Adrenal gland (tissue), 9 donors: ENCODE measurements at regions not wholly inside any gene's neighbourhood (a gene's known extent, or its start where the extent isn't known, plus 50 kb on each side); places are given as distances from the start of the nearest gene placed in this dataset.

Experiments used
- DNase-seq, 7 donors: peaks; one replicate each; pipeline ENCODE4 v3.0.0-alpha.2; 2019 to 2020
- H3K27ac ChIP-seq, 5 donors: fragments of 200-600 bp; sonication (generic) in 4 of 5; 1 replicate in 3 of 5; 2 replicates in 2 of 5; pipeline versions ENCODE4 v1.5.1 to v1.8.0; 2016 to 2020; ENCODE audit warnings: mild to moderate bottlenecking in 1 of 5
- H3K27me3 ChIP-seq: fragments of 200-600 bp; 2 replicates; pipeline ENCODE4 v1.8.0; 2021
- H3K36me3 ChIP-seq, 2 donors: fragments of 200-600 bp; replicated peaks in 1 of 2; 1 replicate in 1 of 2; 2 replicates in 1 of 2; pipeline versions ENCODE4 v1.5.1 to v1.8.0; 2018 to 2022
- H3K4me1 ChIP-seq, 2 donors: fragments of 200-600 bp; replicated peaks in 1 of 2; 1 replicate in 1 of 2; 2 replicates in 1 of 2; pipeline versions ENCODE4 v1.5.1 to v1.8.0; 2018 to 2021
- H3K4me3 ChIP-seq, 4 donors: fragments of 200-600 bp; sonication (generic) in 3 of 4; one replicate each; pipeline ENCODE4 v1.5.1; 2016 to 2018
- H3K9me3 ChIP-seq, 3 donors: fragments of 200-600 bp; sonication (generic) in 1 of 3; replicated peaks in 1 of 3; 1 replicate in 2 of 3; 2 replicates in 1 of 3; pipeline versions ENCODE4 v1.5.1 to v1.8.0; 2016 to 2021
- POLR2A ChIP-seq, 2 donors: fragments of 450-650 bp; IDR thresholded peaks; one replicate each; pipeline ENCODE4 v1.6.1; 2017; ENCODE audit warnings: antibody characterized with exemption in 2 of 2, mild to moderate bottlenecking in 2 of 2, moderate library complexity in 1 of 2
- WGBS, 4 donors: extraction: QIAGEN DNeasy Blood & Tissue Kit in 2 of 4; methylation state at CpG; one replicate each; pipeline versions ENCODE4 v1.1.5 to v1.1.7; 2013 to 2017; 5-methylcytosine and 5-hydroxymethylcytosine counted together
- intact Hi-C, 2 donors: fragments of 100-400 bp; cut with DNase I; formaldehyde crosslinking; loops; one replicate each; pipeline versions ENCODE4 v1.14.1 to v1.15.0; 2022 to 2023
- TF ChIP-seq, protein P1 (sequence below), 6 experiments: fragments of 450-650 bp in 4 of 6; fragments of 200-600 bp in 2 of 6; sonication (generic) in 1 of 6; IDR thresholded peaks; 1 replicate in 5 of 6; 2 replicates in 1 of 6; pipeline versions ENCODE4 v1.5.1 to v1.8.0; 2016 to 2021; ENCODE audit warnings: antibody characterized with exemption in 6 of 6, mild to moderate bottlenecking in 2 of 6, moderate library complexity in 1 of 6
- donor health status: healthy with polysubstance abuse.
- donor health status: Bipolar disorder and iron deficiency.
- donor health status: DM: yes; HTN: yes; CAD: no.
- donor health status: DM: no; HTN: no; CAD: no.
- donor health status: DM: no; HTN: no; CAD: no.

GRCh38 chr6:125524356-125524755 is 222.6 kb upstream of the HDDC2 start:
- TF ChIP-seq POLR2A (IDR thresholded peaks at IDR 0.05), result no peak
- TF ChIP-seq, protein P1, sequence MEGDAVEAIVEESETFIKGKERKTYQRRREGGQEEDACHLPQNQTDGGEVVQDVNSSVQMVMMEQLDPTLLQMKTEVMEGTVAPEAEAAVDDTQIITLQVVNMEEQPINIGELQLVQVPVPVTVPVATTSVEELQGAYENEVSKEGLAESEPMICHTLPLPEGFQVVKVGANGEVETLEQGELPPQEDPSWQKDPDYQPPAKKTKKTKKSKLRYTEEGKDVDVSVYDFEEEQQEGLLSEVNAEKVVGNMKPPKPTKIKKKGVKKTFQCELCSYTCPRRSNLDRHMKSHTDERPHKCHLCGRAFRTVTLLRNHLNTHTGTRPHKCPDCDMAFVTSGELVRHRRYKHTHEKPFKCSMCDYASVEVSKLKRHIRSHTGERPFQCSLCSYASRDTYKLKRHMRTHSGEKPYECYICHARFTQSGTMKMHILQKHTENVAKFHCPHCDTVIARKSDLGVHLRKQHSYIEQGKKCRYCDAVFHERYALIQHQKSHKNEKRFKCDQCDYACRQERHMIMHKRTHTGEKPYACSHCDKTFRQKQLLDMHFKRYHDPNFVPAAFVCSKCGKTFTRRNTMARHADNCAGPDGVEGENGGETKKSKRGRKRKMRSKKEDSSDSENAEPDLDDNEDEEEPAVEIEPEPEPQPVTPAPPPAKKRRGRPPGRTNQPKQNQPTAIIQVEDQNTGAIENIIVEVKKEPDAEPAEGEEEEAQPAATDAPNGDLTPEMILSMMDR (IDR thresholded peaks at IDR 0.05), result no peak
- Histone ChIP-seq H3K27ac (no peak overlapping the region), H3K4me3 (no peak overlapping the region), H3K27me3 (peaks cover 4% of the 10 kb centered on the region), H3K9me3 (no peaks in the 10 kb centered on the region), H3K4me1 (no peaks in the 10 kb centered on the region), H3K36me3 (no peaks in the 10 kb centered on the region)
- intact Hi-C loops, result no loop called here
- no peak for DNase-seq
- 33 to 49% (median 43%) methylated on average over 2 of the region's 2 CpGs for WGBS, 4 donors

- intact Hi-C loops, result no loop called here
- DNase-seq, result no peak
- peaks cover 5% of the 10 kb centered on the region for H3K27me3 ChIP-seq
- no peak overlapping the region for H3K4me3 ChIP-seq
- no peaks in the 10 kb centered on the region for H3K4me1 ChIP-seq
- no peak overlapping the region for H3K27ac ChIP-seq
- no peaks in the 10 kb centered on the region for H3K36me3 ChIP-seq
- WGBS, 4 donors, result 44 to 97% (median 49%) methylated on average over 1 of the region's 1 CpG
- no peaks in the 10 kb centered on the region for H3K9me3 ChIP-seq
- TF ChIP-seq POLR2A (IDR thresholded peaks at IDR 0.05), result no peak
- TF ChIP-seq, protein P1 (IDR thresholded peaks at IDR 0.05), result no peak
Measured at GRCh38 chr6:125526007-125526720, 223.3 kb upstream of the HEY2 start.

- Histone ChIP-seq H3K9me3 (no peaks in the 10 kb centered on the region), H3K4me1 (no peaks in the 10 kb centered on the region), H3K4me3 (no peak overlapping the region), H3K27ac (no peak overlapping the region), H3K27me3 (peaks cover 5% of the 10 kb centered on the region), H3K36me3 (no peaks in the 10 kb centered on the region)
- TF ChIP-seq POLR2A (IDR thresholded peaks at IDR 0.05), result no peak
- TF ChIP-seq, protein P1 (IDR thresholded peaks at IDR 0.05), result no peak
- intact Hi-C loops, result no loop called here
- no peak for DNase-seq
- WGBS, 4 donors, result 47 to 53% (median 49%) methylated on average over 6 of the region's 6 CpGs
Measured at GRCh38 chr6:125528621-125529041, 220.8 kb upstream of the HEY2 start.

DNA sequence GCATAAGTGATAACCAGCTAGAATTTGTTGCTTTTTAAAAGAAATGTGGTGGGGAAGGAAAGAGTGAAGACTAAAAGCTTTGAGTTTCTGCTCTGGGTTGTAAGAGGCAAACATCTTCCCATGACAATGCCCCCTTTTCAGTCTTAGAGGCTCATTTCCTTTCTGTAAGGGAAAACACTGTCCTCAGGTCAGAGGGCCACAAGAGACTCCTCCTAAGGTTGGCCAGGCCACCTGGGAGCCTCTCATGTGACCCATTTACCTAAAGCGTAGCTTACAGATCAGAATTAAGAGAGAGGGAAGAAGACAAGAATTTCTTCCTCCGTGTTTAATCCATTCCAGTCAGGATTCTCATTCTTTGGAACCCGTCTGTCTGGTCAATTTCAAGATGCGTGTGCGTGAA is 220.4 kb upstream of the HEY2 start:
- Histone ChIP-seq H3K27ac (no peak overlapping the region), H3K9me3 (no peaks in the 10 kb centered on the region), H3K27me3 (peaks cover 7% of the 10 kb centered on the region), H3K4me3 (no peak overlapping the region), H3K4me1 (no peaks in the 10 kb centered on the region), H3K36me3 (no peaks in the 10 kb centered on the region)
- no peak for DNase-seq
- intact Hi-C loops, result no loop called here
- WGBS, 4 donors, result 78 to 88% (median 80%) methylated on average over 5 of the region's 5 CpGs
- no peak for TF ChIP-seq POLR2A (IDR thresholded peaks at IDR 0.05)
- TF ChIP-seq, protein P1 (IDR thresholded peaks at IDR 0.05), result no peak
